ENCODE measurements at regions not wholly inside any gene's neighbourhood (a gene's known extent, or its start where the extent isn't known, plus 50 kb on each side); places are given as distances from the start of the nearest gene placed in this dataset.

DNA sequence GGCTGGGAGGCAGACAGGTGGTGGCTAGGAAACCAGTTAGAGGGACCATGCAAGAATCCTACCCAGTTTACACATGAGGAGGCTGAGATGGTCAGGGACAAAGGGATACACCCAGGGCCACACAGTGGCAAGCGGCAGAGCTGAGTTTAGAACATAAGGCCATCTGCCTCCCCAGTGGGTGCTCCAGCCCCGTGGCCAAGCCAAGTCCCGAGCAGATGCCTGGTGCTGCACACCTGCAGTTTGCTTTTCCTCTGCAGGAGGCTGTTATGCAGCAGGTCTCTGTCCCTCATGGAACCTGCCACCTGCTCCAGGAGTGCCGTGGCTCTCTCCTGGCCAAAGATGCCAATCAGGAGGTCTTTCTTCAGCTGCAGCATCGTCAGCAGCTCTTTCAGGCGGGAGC, 70.8 kb downstream of the SYNE3 start:
- H3K36me3 ChIP-seq, result no peaks in the 10 kb centered on the region
- no peaks in the 10 kb centered on the region for H3K27me3 ChIP-seq
- no peak overlapping the region for H3K4me3 ChIP-seq
- DNase-seq, result no peak
- no peaks in the 10 kb centered on the region for H3K9me3 ChIP-seq

DNA sequence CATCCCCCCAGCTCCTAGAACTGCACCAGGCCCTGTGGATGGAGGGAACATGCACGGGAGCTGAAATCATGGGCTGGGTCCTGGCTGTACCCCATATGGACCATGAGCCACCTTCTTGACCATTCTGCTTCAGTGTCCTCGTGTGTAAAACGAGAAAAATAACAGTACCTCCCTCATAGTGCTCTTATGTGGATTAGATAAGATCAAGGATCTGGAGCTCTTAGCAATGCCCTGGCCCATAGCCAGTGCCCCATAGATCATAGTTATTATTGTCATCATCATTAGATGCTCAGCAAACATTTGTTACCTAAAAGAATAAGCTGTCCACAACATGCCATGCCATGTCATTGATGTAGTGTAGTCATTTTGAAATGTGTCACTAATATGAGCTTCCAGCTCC, 71.3 kb downstream of the SYNE3 start:
- no peaks in the 10 kb centered on the region for H3K9me3 ChIP-seq
- H3K36me3 ChIP-seq, result no peaks in the 10 kb centered on the region
- H3K27me3 ChIP-seq, result no peaks in the 10 kb centered on the region
- H3K4me3 ChIP-seq, result no peak overlapping the region
- DNase-seq, result no peak

DNA sequence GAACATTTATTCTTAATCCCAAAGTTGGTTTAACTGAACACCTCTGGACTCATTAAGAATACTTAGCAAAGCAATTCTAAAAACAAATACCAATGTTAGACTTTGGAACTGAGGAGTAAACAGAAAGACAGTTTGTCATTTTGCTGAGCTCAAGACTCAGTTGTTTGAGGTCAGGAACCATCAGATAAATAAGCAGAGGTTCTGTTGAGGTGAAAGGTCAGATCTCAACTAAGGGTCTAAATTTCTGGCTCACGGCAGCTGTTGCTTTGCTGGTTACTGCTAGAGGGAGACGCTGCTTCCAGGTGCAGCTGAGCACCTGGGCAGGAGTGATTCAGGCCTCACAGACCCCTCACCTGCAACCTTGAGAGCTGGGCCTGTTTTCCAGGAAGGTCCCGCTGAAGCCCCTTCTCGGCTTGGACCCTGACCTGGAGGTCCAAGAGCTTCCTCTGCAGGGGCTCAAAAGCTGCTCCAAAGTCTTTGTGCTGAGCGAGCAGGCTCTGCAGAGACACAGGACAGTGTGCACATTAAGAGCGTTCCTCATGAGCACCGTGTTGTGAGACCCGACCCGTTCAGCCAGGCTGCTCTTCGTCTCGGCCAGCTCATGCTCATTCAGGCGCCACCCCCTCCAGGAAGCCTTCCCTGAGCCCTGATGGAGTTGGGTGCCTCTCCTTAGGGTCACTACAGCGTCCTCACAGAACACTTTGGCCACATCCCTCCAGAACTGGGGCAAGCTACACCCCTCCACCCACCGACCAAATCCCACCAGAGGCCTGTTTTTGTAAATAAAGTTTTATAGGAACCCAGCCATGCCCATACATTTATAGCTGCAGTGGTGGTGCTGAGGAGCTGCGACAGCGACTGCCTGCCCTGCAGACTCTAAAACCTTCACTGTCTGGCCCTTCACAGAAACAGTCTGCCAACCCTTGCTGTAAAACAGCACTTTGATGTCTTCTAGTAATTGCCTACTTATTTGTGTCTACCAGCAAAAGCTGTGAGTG, 72.0 kb downstream of the SYNE3 start:
- Histone ChIP-seq H3K4me3 (no peak overlapping the region), H3K27me3 (no peaks in the 10 kb centered on the region), H3K36me3 (no peaks in the 10 kb centered on the region), H3K9me3 (no peaks in the 10 kb centered on the region)
- no peak for DNase-seq

DNA sequence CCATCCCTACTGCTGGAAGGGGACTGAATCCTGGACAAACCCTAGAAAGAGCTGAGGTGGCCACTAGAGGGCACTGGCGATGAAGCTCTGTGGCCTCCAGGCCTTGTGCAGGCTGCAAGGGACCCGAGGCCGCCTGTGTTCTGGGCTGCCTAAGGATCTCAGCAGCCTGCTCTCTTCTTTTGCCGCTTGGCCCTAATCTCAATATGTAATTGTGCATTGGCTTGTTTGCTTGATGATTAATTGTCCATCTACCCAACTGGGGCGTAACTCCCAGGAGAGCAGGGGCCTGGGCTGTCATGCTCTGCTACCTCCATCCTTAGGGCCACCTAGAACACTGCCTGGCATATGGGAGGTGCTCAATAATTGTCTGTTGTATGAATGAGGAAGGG, 73.8 kb downstream of the SYNE3 start:
- H3K9me3 ChIP-seq, result no peaks in the 10 kb centered on the region
- H3K27me3 ChIP-seq, result no peaks in the 10 kb centered on the region
- H3K4me3 ChIP-seq, result no peak overlapping the region
- no peaks in the 10 kb centered on the region for H3K36me3 ChIP-seq
- DNase-seq, result peak; percentile 55

DNA sequence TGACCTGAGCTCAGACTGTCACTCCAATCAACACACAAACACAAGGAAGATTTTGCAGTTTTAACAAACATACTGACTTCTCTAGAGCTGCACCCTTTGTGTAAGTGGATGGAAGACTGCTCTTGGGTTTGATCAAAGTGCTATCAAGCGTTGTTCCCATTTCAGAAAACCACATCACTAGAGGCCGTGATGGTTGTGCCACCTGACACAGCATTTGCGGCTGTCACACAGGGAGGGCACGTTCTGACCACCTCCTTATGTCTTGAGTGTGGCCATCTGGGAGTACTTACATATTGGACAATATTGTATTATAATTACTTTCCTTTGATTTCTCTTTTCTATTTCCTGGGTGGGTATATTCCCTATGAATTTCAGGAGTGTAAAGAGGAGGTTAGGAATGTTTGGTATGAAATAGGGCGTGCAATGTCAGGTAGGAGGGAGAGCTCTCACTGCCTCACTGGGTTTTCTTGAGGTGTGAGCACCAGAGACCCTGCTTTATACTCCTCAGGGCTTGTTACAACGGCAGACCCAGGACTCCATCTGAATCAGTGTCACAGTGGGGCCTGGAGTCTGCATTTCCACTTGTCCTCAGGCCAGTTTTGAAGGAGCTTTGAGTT, 74.3 kb downstream of the SYNE3 start:
- Histone ChIP-seq H3K36me3 (no peaks in the 10 kb centered on the region), H3K27me3 (no peaks in the 10 kb centered on the region), H3K9me3 (no peaks in the 10 kb centered on the region), H3K4me3 (no peak overlapping the region)
- DNase-seq, result no peak

DNA sequence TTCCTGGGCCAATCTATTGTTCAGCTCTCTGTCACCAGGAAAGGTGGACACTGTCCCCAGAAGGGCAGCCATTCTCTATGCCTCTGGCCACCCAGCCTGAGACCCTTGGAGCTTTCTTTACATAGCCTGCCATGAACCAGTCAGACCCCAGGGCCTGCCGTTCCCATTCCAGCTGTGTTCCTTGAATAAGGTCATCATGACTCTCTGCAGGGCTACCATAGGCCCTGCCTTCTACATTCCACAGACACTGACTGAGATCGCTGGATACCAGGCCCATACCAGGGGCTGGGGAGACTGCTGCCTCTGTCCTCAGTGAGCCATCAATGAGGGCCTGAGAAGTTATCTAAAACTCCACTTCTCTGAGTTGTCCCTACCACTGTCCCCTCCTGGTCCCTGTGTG, 75.5 kb downstream of the SYNE3 start:
- no peaks in the 10 kb centered on the region for H3K9me3 ChIP-seq
- no peak overlapping the region for H3K4me3 ChIP-seq
- no peaks in the 10 kb centered on the region for H3K27me3 ChIP-seq
- no peaks in the 10 kb centered on the region for H3K36me3 ChIP-seq
- no peak for DNase-seq

DNA sequence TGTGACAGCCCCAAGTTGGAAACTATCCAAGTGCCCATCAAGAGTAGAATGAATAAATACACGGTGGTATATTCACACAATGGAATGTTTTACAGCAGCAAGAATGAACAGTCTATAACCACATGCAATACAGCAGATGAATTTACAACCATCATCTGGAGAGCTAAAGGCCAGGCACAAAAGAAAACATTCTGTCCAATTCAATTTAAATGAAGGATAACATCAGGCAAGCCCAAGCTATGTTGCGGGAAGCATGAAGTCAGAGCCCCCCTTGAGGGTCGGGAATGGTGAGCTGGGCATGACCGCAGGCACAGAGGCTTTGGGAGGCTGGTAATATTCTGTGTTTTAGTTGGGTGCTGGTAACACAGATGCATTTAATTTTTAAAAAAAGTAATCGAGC, 76.0 kb downstream of the SYNE3 start:
- Histone ChIP-seq H3K36me3 (no peaks in the 10 kb centered on the region), H3K27me3 (no peaks in the 10 kb centered on the region), H3K4me3 (no peak overlapping the region), H3K9me3 (no peaks in the 10 kb centered on the region)
- no peak for DNase-seq

DNA sequence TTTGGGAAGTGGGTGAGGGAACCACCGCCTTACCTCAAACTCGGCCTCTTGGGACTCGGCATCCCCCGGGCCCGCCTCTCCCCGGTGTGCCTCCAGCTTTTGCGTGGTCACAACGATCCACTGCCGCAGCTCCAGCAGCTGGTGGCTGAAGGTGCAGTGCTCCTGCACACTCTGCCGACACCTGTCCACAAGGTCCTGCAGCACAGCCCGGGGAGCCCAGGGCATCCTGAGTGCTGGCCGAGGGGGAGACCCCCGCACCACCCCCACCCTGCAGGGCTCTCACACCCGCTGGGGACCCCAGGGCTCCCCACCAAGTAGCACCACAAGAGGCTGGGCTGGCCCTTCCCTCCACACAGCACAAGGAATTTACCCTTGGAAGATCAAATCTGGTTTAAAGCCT, 76.6 kb downstream of the SYNE3 start:
- H3K9me3 ChIP-seq, result no peaks in the 10 kb centered on the region
- no peak for DNase-seq

DNA sequence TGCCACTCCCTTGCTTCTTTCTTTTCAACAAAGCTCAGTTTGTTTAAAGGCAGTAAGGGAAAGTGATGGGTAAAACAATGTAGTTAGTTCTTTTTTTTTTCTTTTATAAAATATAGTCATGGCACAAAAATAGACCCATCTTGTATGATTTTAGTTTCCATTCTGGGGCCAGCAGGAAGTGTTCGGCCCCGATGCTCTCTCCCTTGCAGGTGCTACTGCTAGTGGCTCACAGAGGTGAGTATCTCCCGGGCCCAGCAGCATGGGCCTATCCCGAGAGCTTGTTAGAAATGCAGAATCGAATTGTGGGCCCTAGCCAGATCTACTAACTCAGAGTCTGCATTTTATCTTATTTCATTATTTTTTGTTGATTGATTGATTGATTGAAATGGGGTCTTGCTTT, 78.7 kb downstream of the SYNE3 start:
- Histone ChIP-seq H3K9me3 (no peaks in the 10 kb centered on the region), H3K27me3 (no peaks in the 10 kb centered on the region), H3K4me3 (no peak overlapping the region), H3K36me3 (no peaks in the 10 kb centered on the region)
- no peak for DNase-seq

More for the DNA sequence above, 76.6 kb downstream of the SYNE3 start:
- Histone ChIP-seq H3K4me3 (no peak overlapping the region), H3K36me3 (no peaks in the 10 kb centered on the region), H3K27me3 (no peaks in the 10 kb centered on the region)

DNA sequence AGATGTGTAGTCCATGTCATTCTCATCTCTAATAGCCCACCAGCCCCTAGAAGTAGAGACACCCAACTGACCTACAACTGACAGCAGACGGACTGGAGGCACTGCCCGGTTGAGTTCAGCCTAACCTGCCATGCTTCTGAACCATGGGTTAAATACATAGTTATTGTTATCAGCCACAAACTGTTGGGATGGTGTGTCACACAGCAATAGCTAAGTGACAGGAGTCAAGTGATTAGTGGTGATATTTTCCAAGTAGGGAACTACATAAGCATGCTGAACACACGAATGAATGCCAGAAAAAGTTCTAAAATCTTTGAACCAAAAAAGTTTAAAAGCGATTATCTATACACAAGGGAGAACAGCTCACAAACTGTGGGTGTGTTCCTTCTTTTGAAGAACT, 80.1 kb downstream of the SYNE3 start:
- Histone ChIP-seq H3K9me3 (no peaks in the 10 kb centered on the region), H3K27me3 (no peaks in the 10 kb centered on the region), H3K36me3 (no peaks in the 10 kb centered on the region), H3K4me3 (no peak overlapping the region)
- DNase-seq, result no peak

DNA sequence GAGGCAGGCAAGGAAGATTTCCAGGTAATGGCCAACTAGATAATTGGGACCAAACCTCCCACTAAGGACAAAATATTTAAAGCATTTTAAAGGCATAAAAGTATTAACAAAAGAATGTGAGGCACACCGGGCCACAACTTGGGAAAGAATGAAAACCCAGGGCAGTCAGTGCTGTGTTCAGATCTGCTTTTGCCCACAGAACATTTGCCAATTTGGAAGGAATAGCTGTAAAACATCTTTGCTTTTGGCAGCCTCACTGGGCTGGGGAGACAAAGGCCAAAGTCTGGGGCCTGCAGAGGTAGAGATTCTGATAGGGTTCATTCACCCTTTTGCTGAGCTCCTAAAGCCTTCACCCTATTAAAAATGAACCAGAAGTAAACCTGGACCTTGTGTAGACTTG, 82.3 kb downstream of the SYNE3 start:
- no peaks in the 10 kb centered on the region for H3K9me3 ChIP-seq
- no peak for DNase-seq
- H3K36me3 ChIP-seq, result no peaks in the 10 kb centered on the region
- no peaks in the 10 kb centered on the region for H3K27me3 ChIP-seq
- H3K4me3 ChIP-seq, result no peak overlapping the region

DNA sequence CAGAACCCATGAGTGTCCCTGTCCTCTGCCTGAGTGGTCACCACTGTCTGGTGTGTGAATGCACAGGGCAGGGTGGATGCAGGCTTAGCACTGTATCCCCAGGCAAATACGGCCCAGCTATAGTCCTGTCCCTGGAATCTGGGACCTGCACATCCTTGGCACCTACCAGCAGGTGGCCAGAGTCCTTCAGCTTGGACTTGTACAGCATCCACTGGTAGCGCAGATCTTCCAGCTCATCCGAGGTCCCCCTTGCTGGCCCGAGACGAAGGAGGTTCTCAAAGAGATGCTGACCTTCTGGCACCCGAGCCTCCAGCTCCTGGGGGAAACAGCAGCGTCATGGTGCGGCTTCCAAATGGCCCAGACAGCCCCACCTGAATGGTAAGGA, 83.4 kb downstream of the SYNE3 start:
- H3K27me3 ChIP-seq, result no peaks in the 10 kb centered on the region
- DNase-seq, result no peak
- H3K4me3 ChIP-seq, result no peak overlapping the region
- no peaks in the 10 kb centered on the region for H3K9me3 ChIP-seq
- no peaks in the 10 kb centered on the region for H3K36me3 ChIP-seq

DNA sequence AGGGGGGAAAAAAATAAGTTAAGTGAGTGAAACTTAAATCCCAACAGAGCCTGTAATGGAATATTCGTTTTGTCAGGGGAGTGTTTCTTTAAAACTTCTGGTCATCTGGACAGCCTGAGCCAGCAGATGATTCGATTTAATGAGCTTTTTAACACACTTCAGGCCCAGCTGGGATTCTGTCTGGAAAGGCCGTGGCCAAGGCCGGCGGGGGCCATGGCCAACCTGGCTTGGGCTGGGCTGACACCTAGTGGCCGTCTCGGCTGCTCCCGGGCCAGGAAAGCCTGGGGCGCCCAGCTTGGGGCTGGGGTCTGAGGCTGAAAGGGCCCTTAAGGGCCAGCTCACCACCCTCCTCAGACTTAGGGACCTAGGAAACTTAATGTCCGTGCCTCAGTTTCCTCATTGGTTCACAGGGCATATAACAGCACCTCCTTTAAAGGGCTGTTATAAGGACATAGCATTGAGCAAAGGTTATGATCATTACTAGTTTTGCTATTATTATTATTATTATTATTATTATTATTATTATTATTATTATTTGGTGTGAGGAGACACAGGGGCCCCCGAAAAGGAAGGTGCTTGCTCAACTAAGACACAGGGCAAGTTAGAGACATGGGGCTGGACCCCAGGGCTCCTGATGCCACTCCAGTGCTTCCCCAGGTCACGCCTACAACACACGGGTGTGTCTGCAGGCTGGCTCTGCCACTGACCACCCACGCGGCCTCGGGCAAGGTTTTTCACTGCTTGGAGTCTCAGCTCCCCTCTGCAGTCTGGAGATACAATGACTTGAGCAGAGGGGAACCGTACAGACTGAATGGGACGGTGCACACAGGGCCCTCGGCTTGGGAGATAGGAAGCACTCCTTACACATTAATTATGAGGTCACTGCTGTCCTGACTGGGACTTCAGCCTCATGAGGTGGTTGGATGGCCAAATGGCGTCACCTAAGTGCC, 84.0 kb downstream of the SYNE3 start:
- peak; percentile 14 for DNase-seq
- no peaks in the 10 kb centered on the region for H3K27me3 ChIP-seq
- H3K36me3 ChIP-seq, result no peaks in the 10 kb centered on the region
- H3K9me3 ChIP-seq, result no peaks in the 10 kb centered on the region
- H3K4me3 ChIP-seq, result no peak overlapping the region

DNA sequence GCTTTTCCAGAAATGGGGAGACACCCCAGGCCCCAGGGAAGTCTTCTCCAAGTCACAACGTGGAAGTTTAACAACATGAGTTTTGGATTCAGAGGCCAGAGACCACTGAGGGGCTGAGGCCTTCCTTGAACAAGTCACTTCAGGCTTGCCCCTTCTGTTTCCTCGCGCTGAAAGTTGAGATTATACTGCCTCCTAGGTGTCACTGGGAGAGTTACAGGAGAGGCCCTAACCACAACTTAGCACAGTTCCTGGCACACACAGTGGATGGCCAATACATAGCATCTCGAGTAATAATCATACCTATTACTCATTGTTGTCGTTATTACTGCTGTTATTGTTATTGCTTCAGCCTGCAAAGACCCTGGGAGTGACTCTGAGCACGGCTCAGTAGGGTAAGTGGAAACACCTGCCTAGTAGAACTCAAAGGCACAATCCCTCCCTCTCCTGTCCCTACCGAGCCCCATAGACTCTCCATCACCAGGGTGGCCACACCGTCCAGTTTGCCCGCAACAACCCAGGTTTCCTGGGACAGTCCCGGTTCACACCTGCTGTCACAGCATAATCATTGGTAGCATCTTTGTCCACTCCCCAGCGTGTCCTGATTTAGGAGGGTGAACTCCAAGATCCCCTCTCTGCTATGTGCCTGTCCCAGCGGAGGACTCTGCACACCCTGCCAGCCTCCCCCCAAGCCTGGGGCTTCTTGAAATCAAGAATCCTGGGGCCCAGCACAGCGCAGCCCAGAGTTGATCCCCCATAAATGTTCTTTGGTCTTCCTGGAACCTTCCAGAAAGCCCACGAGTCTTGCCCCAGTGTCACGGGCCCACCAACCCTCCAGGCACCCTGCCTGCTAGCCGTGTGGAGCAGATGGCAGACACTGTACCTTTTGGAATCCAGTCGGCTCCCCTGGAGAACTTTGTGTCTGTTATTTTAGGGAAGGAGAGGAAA, 85.0 kb downstream of the SYNE3 start:
- no peak overlapping the region for H3K4me3 ChIP-seq
- DNase-seq, result no peak
- H3K9me3 ChIP-seq, result no peaks in the 10 kb centered on the region
- H3K36me3 ChIP-seq, result no peaks in the 10 kb centered on the region
- H3K27me3 ChIP-seq, result no peaks in the 10 kb centered on the region

DNA sequence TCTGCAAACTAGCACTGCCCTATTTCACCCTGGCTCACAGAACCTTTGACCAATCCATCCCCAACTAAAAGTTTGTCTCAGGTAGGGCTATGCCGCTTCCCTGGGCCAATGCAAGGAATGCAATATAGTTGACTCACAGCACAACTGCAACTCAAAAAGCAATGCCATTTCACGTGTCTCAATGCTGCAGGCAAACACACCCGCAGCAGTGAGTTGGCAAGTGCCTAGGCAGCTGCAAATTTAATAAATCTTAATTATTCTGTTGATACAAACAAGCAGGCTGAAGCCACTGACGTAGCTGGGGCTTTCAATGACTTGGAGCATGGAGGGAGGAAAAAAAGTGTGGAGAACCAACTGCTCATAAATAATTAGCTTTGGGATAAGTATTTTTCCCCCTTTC, 87.9 kb downstream of the SYNE3 start:
- Histone ChIP-seq H3K36me3 (no peaks in the 10 kb centered on the region), H3K4me3 (no peak overlapping the region), H3K27me3 (no peaks in the 10 kb centered on the region), H3K9me3 (no peaks in the 10 kb centered on the region)
- no peak for DNase-seq

DNA sequence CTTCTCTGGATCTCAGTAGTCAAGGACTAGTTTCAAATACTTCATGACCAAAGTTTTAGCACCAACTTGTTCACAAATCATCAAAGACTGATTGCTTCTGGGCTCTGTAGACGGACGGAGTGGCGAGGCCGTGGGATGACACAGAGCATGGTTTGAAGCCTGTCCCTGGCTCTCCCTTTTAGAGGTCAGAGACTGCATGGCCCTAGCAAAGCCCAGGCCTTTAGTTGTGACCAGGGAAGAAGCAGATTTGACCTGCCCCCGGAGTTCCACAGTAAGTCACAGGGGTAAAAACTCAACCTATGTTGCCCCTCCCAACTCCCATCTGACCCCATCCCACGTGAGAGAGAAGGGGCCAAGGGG, 90.4 kb downstream of the SYNE3 start:
- no peaks in the 10 kb centered on the region for H3K36me3 ChIP-seq
- H3K9me3 ChIP-seq, result no peaks in the 10 kb centered on the region
- DNase-seq, result no peak
- no peak overlapping the region for H3K4me3 ChIP-seq
- no peaks in the 10 kb centered on the region for H3K27me3 ChIP-seq

All from MG63 (cell line).